HepG2 (cell line): ENCODE measurements at regions not wholly inside any gene's neighbourhood (a gene's known extent, or its start where the extent isn't known, plus 50 kb on each side); places are given as distances from the start of the nearest gene placed in this dataset.

Experiments
- ARNTL ChIP-seq: sonication (generic); formaldehyde crosslinking; IDR thresholded peaks from 2 replicates; pipeline ENCODE4 v1.4.0; 2020; ENCODE audit warnings: mild to moderate bottlenecking, missing genetic modification reagents
- BHLHE40 ChIP-seq: IDR thresholded peaks from 2 replicates; pipeline ENCODE4 v1.6.1; 2011; ENCODE audit warnings: low read length, improper control_type of control experiment
- CBFB ChIP-seq: sonication (generic); formaldehyde crosslinking; IDR thresholded peaks from 2 replicates; pipeline ENCODE4 v1.4.0; 2020; ENCODE audit warnings: missing genetic modification reagents
- FOXP1 ChIP-seq, 2 experiments: fragments of 450-650 bp in 1 of 2; IDR thresholded peaks; 2 replicates each; pipeline ENCODE4 v1.6.1; 2017 to 2018; ENCODE audit warnings: antibody characterized with exemption in 1 of 2
- HOXA5 ChIP-seq: sonication (generic); formaldehyde crosslinking; IDR thresholded peaks from 2 replicates; pipeline ENCODE4 v1.4.0; 2020; ENCODE audit warnings: missing genetic modification reagents
- NR2F1 ChIP-seq, 2 experiments: fragments of 450-650 bp in 1 of 2; formaldehyde crosslinking in 1 of 2; IDR thresholded peaks; 2 replicates each; pipeline versions ENCODE4 v1.5.0 to v1.6.1; 2016 to 2020; ENCODE audit warnings: mild to moderate bottlenecking in 1 of 2, missing compliant biosample characterization in 1 of 2, missing genetic modification reagents in 1 of 2, moderate library complexity in 1 of 2
- PAWR ChIP-seq: sonication (generic); formaldehyde crosslinking; IDR thresholded peaks from 2 replicates; pipeline ENCODE4 v1.4.0; 2020; ENCODE audit warnings: missing genetic modification reagents, mild to moderate bottlenecking, borderline replicate concordance
- RORA ChIP-seq: sonication (generic); formaldehyde crosslinking; IDR thresholded peaks from 2 replicates; pipeline ENCODE4 v1.5.0; 2020; ENCODE audit warnings: mild to moderate bottlenecking, missing genetic modification reagents, moderate library complexity
- RXRB ChIP-seq: IDR thresholded peaks from 2 replicates; pipeline ENCODE4 v1.6.1; 2016; ENCODE audit warnings: borderline replicate concordance, missing genetic modification reagents, missing compliant biosample characterization
- SALL2 ChIP-seq: sonication (generic); formaldehyde crosslinking; IDR thresholded peaks from 2 replicates; pipeline ENCODE4 v1.8.1; 2023; ENCODE audit warnings: mild to moderate bottlenecking, missing genetic modification reagents, inconsistent platforms
- SMYD3 ChIP-seq: sonication (generic); formaldehyde crosslinking; IDR thresholded peaks from 2 replicates; pipeline ENCODE4 v1.8.1; 2023; ENCODE audit warnings: mild to moderate bottlenecking, missing genetic modification reagents
- YEATS4 ChIP-seq: sonication (generic); formaldehyde crosslinking; IDR thresholded peaks from 2 replicates; pipeline ENCODE4 v1.4.0; 2020; ENCODE audit warnings: missing genetic modification reagents, borderline replicate concordance
- ZBTB3 ChIP-seq: sonication (generic); formaldehyde crosslinking; IDR thresholded peaks from 2 replicates; pipeline ENCODE4 v1.4.0; 2020; ENCODE audit warnings: low read depth, mild to moderate bottlenecking, moderate library complexity, missing genetic modification reagents, borderline replicate concordance
- ZNF160 ChIP-seq: sonication (generic); formaldehyde crosslinking; IDR thresholded peaks from 2 replicates; pipeline ENCODE4 v1.8.0; 2022; ENCODE audit warnings: mild to moderate bottlenecking, inconsistent platforms, missing genetic modification reagents
- ZNF446 ChIP-seq: sonication (generic); formaldehyde crosslinking; IDR thresholded peaks from 2 replicates; pipeline ENCODE4 v1.5.0; 2020; ENCODE audit warnings: mild to moderate bottlenecking, missing genetic modification reagents
- ZNF451 ChIP-seq: sonication (generic); formaldehyde crosslinking; IDR thresholded peaks from 2 replicates; pipeline ENCODE4 v1.5.0; 2020; ENCODE audit warnings: mild to moderate bottlenecking, missing genetic modification reagents
- ZNF619 ChIP-seq: sonication (generic); formaldehyde crosslinking; IDR thresholded peaks from 2 replicates; pipeline ENCODE4 v1.4.0; 2020; ENCODE audit warnings: mild to moderate bottlenecking, missing genetic modification reagents
- ZNF652 ChIP-seq: IDR thresholded peaks from 2 replicates; pipeline ENCODE4 v1.6.1; 2016; ENCODE audit warnings: low read depth, borderline replicate concordance
- ZNF678 ChIP-seq: sonication (generic); formaldehyde crosslinking; IDR thresholded peaks from 2 replicates; pipeline ENCODE4 v1.4.0; 2020; ENCODE audit warnings: mild to moderate bottlenecking, missing genetic modification reagents
- ZNF780A ChIP-seq: sonication (generic); formaldehyde crosslinking; IDR thresholded peaks from 2 replicates; pipeline ENCODE4 v1.8.0; 2022; ENCODE audit warnings: mild to moderate bottlenecking, missing genetic modification reagents, moderate library complexity
- ZNF788 ChIP-seq: sonication (generic); formaldehyde crosslinking; IDR thresholded peaks from 2 replicates; pipeline ENCODE4 v1.5.0; 2020; ENCODE audit warnings: mild to moderate bottlenecking, missing genetic modification reagents, borderline replicate concordance
- TF ChIP-seq, protein P1 (sequence below): sonication (generic); formaldehyde crosslinking; IDR thresholded peaks from 2 replicates; pipeline ENCODE4 v1.4.0; 2020; ENCODE audit warnings: missing genetic modification reagents, mild to moderate bottlenecking, borderline replicate concordance
- TF ChIP-seq, protein P2 (sequence below): IDR thresholded peaks from 2 replicates; pipeline ENCODE4 v1.6.1; 2016; ENCODE audit warnings: missing genetic modification reagents, missing compliant biosample characterization
- TF ChIP-seq, protein P3 (sequence below): sonication (generic); formaldehyde crosslinking; IDR thresholded peaks from 2 replicates; pipeline ENCODE4 v1.4.0; 2020; ENCODE audit warnings: mild to moderate bottlenecking, missing genetic modification reagents
- TF ChIP-seq, protein P4 (sequence below): sonication (generic); formaldehyde crosslinking; conservative IDR thresholded peaks from 2 replicates; pipeline ENCODE4 v1.4.0; 2020; ENCODE audit warnings: missing genetic modification reagents

DNA sequence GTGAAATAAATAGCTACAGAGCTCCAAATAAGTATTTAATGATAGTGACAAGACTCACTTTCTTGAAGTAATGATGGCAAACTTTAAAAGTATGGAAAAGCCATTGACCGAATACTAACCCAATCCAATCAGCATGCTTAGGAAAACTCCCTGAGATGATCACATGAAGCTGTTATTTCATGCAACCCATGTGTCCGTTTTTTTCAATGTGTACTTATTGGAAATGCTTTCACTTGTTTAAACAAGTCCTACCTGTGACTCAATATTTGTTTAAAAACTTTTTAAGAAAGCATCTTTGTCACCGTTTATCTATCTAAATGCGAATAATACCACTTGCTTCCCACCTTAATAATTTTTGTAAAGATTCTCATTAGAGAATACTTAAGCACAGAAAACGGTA, 185.8 kb downstream of the NRIP1 start (continued):
- TF ChIP-seq, protein P1, sequence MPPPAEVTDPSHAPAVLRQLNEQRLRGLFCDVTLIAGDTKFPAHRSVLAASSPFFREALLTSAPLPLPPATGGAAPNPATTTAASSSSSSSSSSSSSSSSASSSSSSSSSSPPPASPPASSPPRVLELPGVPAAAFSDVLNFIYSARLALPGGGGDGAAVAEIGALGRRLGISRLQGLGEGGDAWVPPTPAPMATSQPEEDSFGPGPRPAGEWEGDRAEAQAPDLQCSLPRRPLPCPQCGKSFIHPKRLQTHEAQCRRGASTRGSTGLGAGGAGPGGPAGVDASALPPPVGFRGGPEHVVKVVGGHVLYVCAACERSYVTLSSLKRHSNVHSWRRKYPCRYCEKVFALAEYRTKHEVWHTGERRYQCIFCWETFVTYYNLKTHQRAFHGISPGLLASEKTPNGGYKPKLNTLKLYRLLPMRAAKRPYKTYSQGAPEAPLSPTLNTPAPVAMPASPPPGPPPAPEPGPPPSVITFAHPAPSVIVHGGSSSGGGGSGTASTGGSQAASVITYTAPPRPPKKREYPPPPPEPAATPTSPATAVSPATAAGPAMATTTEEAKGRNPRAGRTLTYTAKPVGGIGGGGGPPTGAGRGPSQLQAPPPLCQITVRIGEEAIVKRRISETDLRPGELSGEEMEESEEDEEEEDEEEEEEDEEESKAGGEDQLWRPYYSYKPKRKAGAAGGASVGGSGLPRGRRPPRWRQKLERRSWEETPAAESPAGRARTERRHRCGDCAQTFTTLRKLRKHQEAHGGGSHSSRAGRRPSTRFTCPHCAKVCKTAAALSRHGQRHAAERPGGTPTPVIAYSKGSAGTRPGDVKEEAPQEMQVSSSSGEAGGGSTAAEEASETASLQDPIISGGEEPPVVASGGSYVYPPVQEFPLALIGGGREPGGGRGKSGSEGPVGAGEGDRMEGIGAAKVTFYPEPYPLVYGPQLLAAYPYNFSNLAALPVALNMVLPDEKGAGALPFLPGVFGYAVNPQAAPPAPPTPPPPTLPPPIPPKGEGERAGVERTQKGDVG, result no peak
- no peak for TF ChIP-seq RORA (CRISPR knock-in tag)
- TF ChIP-seq, protein P2, sequence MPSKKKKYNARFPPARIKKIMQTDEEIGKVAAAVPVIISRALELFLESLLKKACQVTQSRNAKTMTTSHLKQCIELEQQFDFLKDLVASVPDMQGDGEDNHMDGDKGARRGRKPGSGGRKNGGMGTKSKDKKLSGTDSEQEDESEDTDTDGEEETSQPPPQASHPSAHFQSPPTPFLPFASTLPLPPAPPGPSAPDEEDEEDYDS (CRISPR knock-in tag), result no peak
- TF ChIP-seq SALL2 (CRISPR knock-in tag), result no peak
- no peak for TF ChIP-seq ZBTB3
- TF ChIP-seq, protein P3, sequence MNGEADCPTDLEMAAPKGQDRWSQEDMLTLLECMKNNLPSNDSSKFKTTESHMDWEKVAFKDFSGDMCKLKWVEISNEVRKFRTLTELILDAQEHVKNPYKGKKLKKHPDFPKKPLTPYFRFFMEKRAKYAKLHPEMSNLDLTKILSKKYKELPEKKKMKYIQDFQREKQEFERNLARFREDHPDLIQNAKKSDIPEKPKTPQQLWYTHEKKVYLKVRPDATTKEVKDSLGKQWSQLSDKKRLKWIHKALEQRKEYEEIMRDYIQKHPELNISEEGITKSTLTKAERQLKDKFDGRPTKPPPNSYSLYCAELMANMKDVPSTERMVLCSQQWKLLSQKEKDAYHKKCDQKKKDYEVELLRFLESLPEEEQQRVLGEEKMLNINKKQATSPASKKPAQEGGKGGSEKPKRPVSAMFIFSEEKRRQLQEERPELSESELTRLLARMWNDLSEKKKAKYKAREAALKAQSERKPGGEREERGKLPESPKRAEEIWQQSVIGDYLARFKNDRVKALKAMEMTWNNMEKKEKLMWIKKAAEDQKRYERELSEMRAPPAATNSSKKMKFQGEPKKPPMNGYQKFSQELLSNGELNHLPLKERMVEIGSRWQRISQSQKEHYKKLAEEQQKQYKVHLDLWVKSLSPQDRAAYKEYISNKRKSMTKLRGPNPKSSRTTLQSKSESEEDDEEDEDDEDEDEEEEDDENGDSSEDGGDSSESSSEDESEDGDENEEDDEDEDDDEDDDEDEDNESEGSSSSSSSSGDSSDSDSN (CRISPR knock-in tag), result no peak
- peak; percentile 96 for TF ChIP-seq RXRB (CRISPR knock-in tag)
- no peak for TF ChIP-seq ZNF619 (CRISPR knock-in tag)
- no peak; the same call in 1 of the 2 replicates for TF ChIP-seq BHLHE40
- TF ChIP-seq ZNF160 (CRISPR knock-in tag), result no peak
- no peak for TF ChIP-seq ZNF678
- no peak for TF ChIP-seq PAWR (CRISPR knock-in tag)
- no peak for TF ChIP-seq ZNF780A (CRISPR knock-in tag)
- TF ChIP-seq ZNF451 (CRISPR knock-in tag), result no peak
- 0 out of 2 replicates have a peak, but pooled peaks have one; percentile 27 for TF ChIP-seq HOXA5 (CRISPR knock-in tag)
- peak; percentile 66 to 73 for TF ChIP-seq NR2F1 (CRISPR knock-in tag; IDR thresholded peaks at IDR 0.05)
- TF ChIP-seq ZNF446 (CRISPR knock-in tag), result no peak
- no peak for TF ChIP-seq ZNF788
- TF ChIP-seq SMYD3, result no peak
- TF ChIP-seq ARNTL (CRISPR knock-in tag), result 0 out of 2 replicates have a peak, but pooled peaks have one; percentile 37
- no peak for TF ChIP-seq FOXP1 (IDR thresholded peaks at IDR 0.05)
- TF ChIP-seq FOXP1 (CRISPR knock-in tag; IDR thresholded peaks at IDR 0.05), result peak; percentile 89
- no peak for TF ChIP-seq CBFB (CRISPR knock-in tag)
- no peak for TF ChIP-seq YEATS4 (CRISPR knock-in tag)
- TF ChIP-seq ZNF652 (CRISPR knock-in tag), result no peak
- TF ChIP-seq, protein P4, sequence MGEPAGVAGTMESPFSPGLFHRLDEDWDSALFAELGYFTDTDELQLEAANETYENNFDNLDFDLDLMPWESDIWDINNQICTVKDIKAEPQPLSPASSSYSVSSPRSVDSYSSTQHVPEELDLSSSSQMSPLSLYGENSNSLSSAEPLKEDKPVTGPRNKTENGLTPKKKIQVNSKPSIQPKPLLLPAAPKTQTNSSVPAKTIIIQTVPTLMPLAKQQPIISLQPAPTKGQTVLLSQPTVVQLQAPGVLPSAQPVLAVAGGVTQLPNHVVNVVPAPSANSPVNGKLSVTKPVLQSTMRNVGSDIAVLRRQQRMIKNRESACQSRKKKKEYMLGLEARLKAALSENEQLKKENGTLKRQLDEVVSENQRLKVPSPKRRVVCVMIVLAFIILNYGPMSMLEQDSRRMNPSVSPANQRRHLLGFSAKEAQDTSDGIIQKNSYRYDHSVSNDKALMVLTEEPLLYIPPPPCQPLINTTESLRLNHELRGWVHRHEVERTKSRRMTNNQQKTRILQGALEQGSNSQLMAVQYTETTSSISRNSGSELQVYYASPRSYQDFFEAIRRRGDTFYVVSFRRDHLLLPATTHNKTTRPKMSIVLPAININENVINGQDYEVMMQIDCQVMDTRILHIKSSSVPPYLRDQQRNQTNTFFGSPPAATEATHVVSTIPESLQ (CRISPR knock-in tag), result no peak
